ENCODE measurements at regions not wholly inside any gene's neighbourhood (a gene's known extent, or its start where the extent isn't known, plus 50 kb on each side); places are given as distances from the start of the nearest gene placed in this dataset.

GRCh38 chr1:4554271-4554865, 100.0 kb upstream of the AJAP1 start:
- DNase-seq = no peak

- DNase-seq = no peak
Measured at GRCh38 chr1:4557949-4558348, 96.5 kb upstream of the AJAP1 start.

- no peak for DNase-seq
Measured at GRCh38 chr1:4561205-4561604, 93.2 kb upstream of the AJAP1 start.

- no peak for DNase-seq
Measured at GRCh38 chr1:4562321-4562720, 92.1 kb upstream of the AJAP1 start.

- no peak for DNase-seq
Measured at GRCh38 chr1:4563586-4563985, 90.8 kb upstream of the AJAP1 start.

GRCh38 chr1:4564051-4564450, 90.4 kb upstream of the AJAP1 start:
- DNase-seq = no peak

- no peak for DNase-seq
Measured at GRCh38 chr1:4565166-4565565, 89.2 kb upstream of the AJAP1 start.

GRCh38 chr1:4565801-4566449, 88.5 kb upstream of the AJAP1 start:
- no peak for DNase-seq

GRCh38 chr1:4571263-4571662, 83.1 kb upstream of the AJAP1 start:
- DNase-seq = no peak

GRCh38 chr1:4573526-4573925, 80.9 kb upstream of the AJAP1 start:
- DNase-seq = no peak

GRCh38 chr1:4581807-4582206, 72.6 kb upstream of the AJAP1 start:
- DNase-seq = no peak

- DNase-seq = no peak
Measured at GRCh38 chr1:4584449-4584848, 70.0 kb upstream of the AJAP1 start.

- no peak for DNase-seq
Measured at GRCh38 chr1:4585216-4585615, 69.2 kb upstream of the AJAP1 start.

- no peak for DNase-seq
Measured at GRCh38 chr1:4585705-4586104, 68.7 kb upstream of the AJAP1 start.

- no peak for DNase-seq
Measured at GRCh38 chr1:4586611-4587160, 67.7 kb upstream of the AJAP1 start.

- peak; percentile 40 for DNase-seq
Measured at GRCh38 chr1:4587721-4588120, 66.7 kb upstream of the AJAP1 start.

GRCh38 chr1:4590756-4591155, 63.7 kb upstream of the AJAP1 start:
- DNase-seq = no peak

GRCh38 chr1:4591926-4592325, 62.5 kb upstream of the AJAP1 start:
- DNase-seq = no peak

- no peak for DNase-seq
Measured at GRCh38 chr1:4593106-4593505, 61.3 kb upstream of the AJAP1 start.

- DNase-seq = peak; percentile 2
Measured at GRCh38 chr1:4594286-4594991, 60.0 kb upstream of the AJAP1 start.

GRCh38 chr1:4595341-4596225, 58.8 kb upstream of the AJAP1 start:
- DNase-seq = no peak

- no peak for DNase-seq
Measured at GRCh38 chr1:4596486-4596885, 57.9 kb upstream of the AJAP1 start.

GRCh38 chr1:4597020-4597419, 57.4 kb upstream of the AJAP1 start:
- DNase-seq = no peak

Data from NCI-H1105 treated with DMSO at 0.1 percent for 48 hours (cell line).